OCI-LY3 (cell line): ENCODE measurements at regions not wholly inside any gene's neighbourhood (a gene's known extent, or its start where the extent isn't known, plus 50 kb on each side); places are given as distances from the start of the nearest gene placed in this dataset.

Experiments
- EZH2phosphoT487 ChIP-seq: fragments of 200-600 bp; shearing (Covaris generic); IDR thresholded peaks from 2 replicates; pipeline ENCODE4 v1.6.1; 2018; ENCODE audit warnings: antibody characterized with exemption, mixed run types, low read depth
- TF ChIP-seq, protein P1 (sequence below): fragments of 200-600, 300-600 bp; sonication (generic); IDR thresholded peaks from 2 replicates; pipeline ENCODE4 v1.5.1; 2014; ENCODE audit warnings: antibody characterized with exemption, low read length, low read depth

DNA sequence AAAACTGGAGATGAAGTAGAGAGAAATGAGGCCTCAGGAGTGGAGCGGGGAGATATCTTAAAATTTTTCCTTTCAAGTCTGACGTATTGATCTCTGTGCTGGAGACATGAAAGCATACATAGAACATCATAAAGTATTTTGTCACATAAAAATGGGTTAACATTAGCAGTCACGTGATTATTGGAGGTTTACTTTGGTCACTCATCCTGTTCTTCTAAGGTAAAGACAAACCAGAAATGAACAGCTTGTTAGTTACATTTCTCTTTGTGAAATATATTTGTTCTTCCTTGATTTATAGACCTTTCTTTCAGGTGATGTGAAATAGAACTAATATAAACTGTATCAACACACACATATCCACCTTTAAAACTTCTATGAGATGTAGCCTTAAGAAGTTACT, 324.1 kb downstream of the SQOR start:
- TF ChIP-seq, protein P1, sequence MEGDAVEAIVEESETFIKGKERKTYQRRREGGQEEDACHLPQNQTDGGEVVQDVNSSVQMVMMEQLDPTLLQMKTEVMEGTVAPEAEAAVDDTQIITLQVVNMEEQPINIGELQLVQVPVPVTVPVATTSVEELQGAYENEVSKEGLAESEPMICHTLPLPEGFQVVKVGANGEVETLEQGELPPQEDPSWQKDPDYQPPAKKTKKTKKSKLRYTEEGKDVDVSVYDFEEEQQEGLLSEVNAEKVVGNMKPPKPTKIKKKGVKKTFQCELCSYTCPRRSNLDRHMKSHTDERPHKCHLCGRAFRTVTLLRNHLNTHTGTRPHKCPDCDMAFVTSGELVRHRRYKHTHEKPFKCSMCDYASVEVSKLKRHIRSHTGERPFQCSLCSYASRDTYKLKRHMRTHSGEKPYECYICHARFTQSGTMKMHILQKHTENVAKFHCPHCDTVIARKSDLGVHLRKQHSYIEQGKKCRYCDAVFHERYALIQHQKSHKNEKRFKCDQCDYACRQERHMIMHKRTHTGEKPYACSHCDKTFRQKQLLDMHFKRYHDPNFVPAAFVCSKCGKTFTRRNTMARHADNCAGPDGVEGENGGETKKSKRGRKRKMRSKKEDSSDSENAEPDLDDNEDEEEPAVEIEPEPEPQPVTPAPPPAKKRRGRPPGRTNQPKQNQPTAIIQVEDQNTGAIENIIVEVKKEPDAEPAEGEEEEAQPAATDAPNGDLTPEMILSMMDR, result no peak
- no peak for TF ChIP-seq EZH2phosphoT487
